ENCODE measurements at regions not wholly inside any gene's neighbourhood (a gene's known extent, or its start where the extent isn't known, plus 50 kb on each side); places are given as distances from the start of the nearest gene placed in this dataset.
A peak's percentile ranks its signal among the peaks of the same experiment; 100 is the strongest.

DNA sequence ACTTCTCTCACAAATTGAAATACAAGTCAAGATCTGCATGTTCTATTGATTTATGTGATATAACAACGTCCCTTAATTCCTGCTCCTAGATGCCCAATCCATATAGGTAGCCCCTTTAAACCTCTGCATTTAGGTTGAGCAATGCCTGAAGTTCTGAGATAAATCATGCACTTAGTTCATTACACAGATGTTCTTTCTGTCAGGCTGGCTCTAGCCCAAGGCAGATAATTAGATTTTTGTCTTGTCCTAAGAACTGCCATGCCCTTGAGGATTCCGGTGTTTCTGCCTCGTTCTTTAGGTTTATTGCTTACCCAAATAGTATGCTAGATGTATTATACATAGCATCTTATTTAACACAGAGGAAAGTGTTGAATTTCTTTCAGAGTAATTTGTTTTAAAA lies 143.1 kb downstream of the TRAM1L1 start:
- TF ChIP-seq, protein P1, sequence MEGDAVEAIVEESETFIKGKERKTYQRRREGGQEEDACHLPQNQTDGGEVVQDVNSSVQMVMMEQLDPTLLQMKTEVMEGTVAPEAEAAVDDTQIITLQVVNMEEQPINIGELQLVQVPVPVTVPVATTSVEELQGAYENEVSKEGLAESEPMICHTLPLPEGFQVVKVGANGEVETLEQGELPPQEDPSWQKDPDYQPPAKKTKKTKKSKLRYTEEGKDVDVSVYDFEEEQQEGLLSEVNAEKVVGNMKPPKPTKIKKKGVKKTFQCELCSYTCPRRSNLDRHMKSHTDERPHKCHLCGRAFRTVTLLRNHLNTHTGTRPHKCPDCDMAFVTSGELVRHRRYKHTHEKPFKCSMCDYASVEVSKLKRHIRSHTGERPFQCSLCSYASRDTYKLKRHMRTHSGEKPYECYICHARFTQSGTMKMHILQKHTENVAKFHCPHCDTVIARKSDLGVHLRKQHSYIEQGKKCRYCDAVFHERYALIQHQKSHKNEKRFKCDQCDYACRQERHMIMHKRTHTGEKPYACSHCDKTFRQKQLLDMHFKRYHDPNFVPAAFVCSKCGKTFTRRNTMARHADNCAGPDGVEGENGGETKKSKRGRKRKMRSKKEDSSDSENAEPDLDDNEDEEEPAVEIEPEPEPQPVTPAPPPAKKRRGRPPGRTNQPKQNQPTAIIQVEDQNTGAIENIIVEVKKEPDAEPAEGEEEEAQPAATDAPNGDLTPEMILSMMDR (IDR thresholded peaks at IDR 0.05): no peak
- TF ChIP-seq, protein P2, sequence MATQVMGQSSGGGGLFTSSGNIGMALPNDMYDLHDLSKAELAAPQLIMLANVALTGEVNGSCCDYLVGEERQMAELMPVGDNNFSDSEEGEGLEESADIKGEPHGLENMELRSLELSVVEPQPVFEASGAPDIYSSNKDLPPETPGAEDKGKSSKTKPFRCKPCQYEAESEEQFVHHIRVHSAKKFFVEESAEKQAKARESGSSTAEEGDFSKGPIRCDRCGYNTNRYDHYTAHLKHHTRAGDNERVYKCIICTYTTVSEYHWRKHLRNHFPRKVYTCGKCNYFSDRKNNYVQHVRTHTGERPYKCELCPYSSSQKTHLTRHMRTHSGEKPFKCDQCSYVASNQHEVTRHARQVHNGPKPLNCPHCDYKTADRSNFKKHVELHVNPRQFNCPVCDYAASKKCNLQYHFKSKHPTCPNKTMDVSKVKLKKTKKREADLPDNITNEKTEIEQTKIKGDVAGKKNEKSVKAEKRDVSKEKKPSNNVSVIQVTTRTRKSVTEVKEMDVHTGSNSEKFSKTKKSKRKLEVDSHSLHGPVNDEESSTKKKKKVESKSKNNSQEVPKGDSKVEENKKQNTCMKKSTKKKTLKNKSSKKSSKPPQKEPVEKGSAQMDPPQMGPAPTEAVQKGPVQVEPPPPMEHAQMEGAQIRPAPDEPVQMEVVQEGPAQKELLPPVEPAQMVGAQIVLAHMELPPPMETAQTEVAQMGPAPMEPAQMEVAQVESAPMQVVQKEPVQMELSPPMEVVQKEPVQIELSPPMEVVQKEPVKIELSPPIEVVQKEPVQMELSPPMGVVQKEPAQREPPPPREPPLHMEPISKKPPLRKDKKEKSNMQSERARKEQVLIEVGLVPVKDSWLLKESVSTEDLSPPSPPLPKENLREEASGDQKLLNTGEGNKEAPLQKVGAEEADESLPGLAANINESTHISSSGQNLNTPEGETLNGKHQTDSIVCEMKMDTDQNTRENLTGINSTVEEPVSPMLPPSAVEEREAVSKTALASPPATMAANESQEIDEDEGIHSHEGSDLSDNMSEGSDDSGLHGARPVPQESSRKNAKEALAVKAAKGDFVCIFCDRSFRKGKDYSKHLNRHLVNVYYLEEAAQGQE (IDR thresholded peaks at IDR 0.05; ENCODE audit: low read depth, low read length): no peak
- no peak for TF ChIP-seq SIN3A (IDR thresholded peaks at IDR 0.05; ENCODE audit: borderline replicate concordance, low read depth, low read length)
- TF ChIP-seq SMC3 (IDR thresholded peaks at IDR 0.05; ENCODE audit: low read depth, low read length): no peak
- TF ChIP-seq, protein P3, sequence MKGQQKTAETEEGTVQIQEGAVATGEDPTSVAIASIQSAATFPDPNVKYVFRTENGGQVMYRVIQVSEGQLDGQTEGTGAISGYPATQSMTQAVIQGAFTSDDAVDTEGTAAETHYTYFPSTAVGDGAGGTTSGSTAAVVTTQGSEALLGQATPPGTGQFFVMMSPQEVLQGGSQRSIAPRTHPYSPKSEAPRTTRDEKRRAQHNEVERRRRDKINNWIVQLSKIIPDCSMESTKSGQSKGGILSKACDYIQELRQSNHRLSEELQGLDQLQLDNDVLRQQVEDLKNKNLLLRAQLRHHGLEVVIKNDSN (IDR thresholded peaks at IDR 0.05; ENCODE audit: borderline replicate concordance, low read depth): no peak
- TF ChIP-seq RCOR1 (IDR thresholded peaks at IDR 0.05; ENCODE audit: low read length): peak; percentile 38; the same call in 1 of the 2 replicates
- TF ChIP-seq FOXJ3 (CRISPR knock-in tag; IDR thresholded peaks at IDR 0.05): no peak
- TF ChIP-seq YY1 (IDR thresholded peaks at IDR 0.05; ENCODE audit: low read depth): no peak
- TF ChIP-seq EZH2phosphoT487 (IDR thresholded peaks at IDR 0.05; ENCODE audit: borderline replicate concordance, low read depth): no peak
